ENCODE measurements at regions not wholly inside any gene's neighbourhood (a gene's known extent, or its start where the extent isn't known, plus 50 kb on each side); places are given as distances from the start of the nearest gene placed in this dataset.
A peak's percentile ranks its signal among the peaks of the same experiment; 100 is the strongest.

GRCh38 chr14:54129850-54130640, 173.4 kb upstream of the BMP4 start:
- no peak for DNase-seq

GRCh38 chr14:54132496-54132895, 175.9 kb upstream of the BMP4 start:
- no peak for DNase-seq

GRCh38 chr14:54133896-54134295, 177.3 kb upstream of the BMP4 start:
- no peak for DNase-seq

- no peak for DNase-seq
Observed at GRCh38 chr14:54135804-54136280, 179.2 kb upstream of the BMP4 start.

GRCh38 chr14:54136894-54137613, 180.4 kb upstream of the BMP4 start:
- no peak for DNase-seq

GRCh38 chr14:54137614-54137961, 181.0 kb upstream of the BMP4 start:
- no peak for DNase-seq

GRCh38 chr14:54138024-54138353, 181.4 kb upstream of the BMP4 start:
- DNase-seq: no peak

GRCh38 chr14:54138354-54139038, 181.9 kb upstream of the BMP4 start:
- no peak for DNase-seq

GRCh38 chr14:54140551-54140950, 183.9 kb upstream of the BMP4 start:
- no peak for DNase-seq

GRCh38 chr14:54146601-54147000, 190.0 kb upstream of the BMP4 start:
- no peak for DNase-seq

- DNase-seq: no peak
Observed at GRCh38 chr14:54147282-54147681, 190.7 kb upstream of the BMP4 start.

- no peak for DNase-seq
Observed at GRCh38 chr14:54147758-54148157, 191.1 kb upstream of the BMP4 start.

- no peak for DNase-seq
Observed at GRCh38 chr14:54148251-54148650, 191.6 kb upstream of the BMP4 start.

- no peak for DNase-seq
Observed at GRCh38 chr14:54152351-54152750, 195.7 kb upstream of the BMP4 start.

- DNase-seq: peak; percentile 16
Observed at GRCh38 chr14:54166049-54166950, 209.7 kb upstream of the BMP4 start.

- no peak for DNase-seq
Observed at GRCh38 chr14:54168489-54168888, 211.9 kb upstream of the BMP4 start.

GRCh38 chr14:54169254-54169924, 212.8 kb upstream of the BMP4 start:
- no peak for DNase-seq

GRCh38 chr14:54170301-54170700, 213.7 kb upstream of the BMP4 start:
- DNase-seq: no peak

- DNase-seq: no peak
Observed at GRCh38 chr14:54172114-54172513, 215.5 kb upstream of the BMP4 start.

- DNase-seq: no peak
Observed at GRCh38 chr14:54172562-54172961, 215.9 kb upstream of the BMP4 start.

GRCh38 chr14:54173802-54174201, 217.2 kb upstream of the BMP4 start:
- DNase-seq: no peak

GRCh38 chr14:54174457-54174856, 217.8 kb upstream of the BMP4 start:
- no peak for DNase-seq

Measured in midbrain (tissue), 1 donor.